ENCODE measurements at regions not wholly inside any gene's neighbourhood (a gene's known extent, or its start where the extent isn't known, plus 50 kb on each side); places are given as distances from the start of the nearest gene placed in this dataset.

GRCh38 chr1:93769777-93770176 is 88.1 kb upstream of the BCAR3 start:
- no peak for TF ChIP-seq CTCF (IDR thresholded peaks at IDR 0.05)
- TF ChIP-seq POLR2A (IDR thresholded peaks at IDR 0.05) = no peak
- no peak for TF ChIP-seq POLR2AphosphoS5 (IDR thresholded peaks at IDR 0.05)
